Panc1 (cell line): ENCODE measurements at regions not wholly inside any gene's neighbourhood (a gene's known extent, or its start where the extent isn't known, plus 50 kb on each side); places are given as distances from the start of the nearest gene placed in this dataset.

Source experiments
- ATAC-seq: fragments of 200-7000 bp; cut with Tn5 transposase; 2 replicates; pipeline ENCODE4 v1.9.1; 2020; ENCODE audit warnings: mild to moderate bottlenecking, moderate library complexity
- BruUV-seq: library from RNA; stranded (reverse); fragments of 400-500 nt; replicated peaks from 2 replicates; lab custom pipeline; 2021; lab: Mats Ljungman, UMichigan
- CTCF ChIA-PET: fragments of 300-600 bp; sonication (Branson Sonifier 250); formaldehyde crosslinking; loops from one replicate; lab custom pipeline; 2022; ENCODE audit warnings: antibody characterized with exemption; lab: Charles Lee
- POLR2A ChIA-PET: fragments of 300-600 bp; sonication (Branson Sonifier 250); formaldehyde crosslinking; loops from one replicate; lab custom pipeline; 2022; ENCODE audit warnings: antibody characterized with exemption; lab: Charles Lee
- DNase-seq: peaks from one replicate; pipeline ENCODE4 v3.0.0-alpha.2; 2010; ENCODE audit warnings: low read depth, low spot score
- H3K27ac ChIP-seq: 2 replicates; pipeline ENCODE4 v1.5.1; 2011; ENCODE audit warnings: mild to moderate bottlenecking, low read length, inconsistent platforms
- H3K27me3 ChIP-seq: fragments of 200-500 bp; sonication (Bioruptor generic); 2 replicates; pipeline ENCODE4 v1.6.0; 2014; ENCODE audit warnings: low read length, inconsistent platforms; ENCODE audit not compliant: control insufficient read depth, insufficient read depth
- H3K36me3 ChIP-seq: fragments of 200-500 bp; sonication (Bioruptor generic); 2 replicates; pipeline ENCODE4 v1.5.1; 2014; ENCODE audit warnings: inconsistent platforms, mild to moderate bottlenecking, low read length, moderate library complexity; ENCODE audit not compliant: control insufficient read depth, insufficient read depth
- H3K4me1 ChIP-seq: 2 replicates; pipeline ENCODE4 v1.5.1; 2011; ENCODE audit warnings: inconsistent platforms, mild to moderate bottlenecking, low read length, moderate library complexity; ENCODE audit not compliant: control insufficient read depth, insufficient read depth
- H3K4me3 ChIP-seq, 2 experiments: 2 replicates each; pipeline ENCODE4 v1.5.1; 2011 to 2012; ENCODE audit warnings: low read depth in 2 of 2, low read length in 2 of 2, mild to moderate bottlenecking in 2 of 2, inconsistent platforms in 1 of 2, moderate library complexity in 1 of 2
- H3K9me3 ChIP-seq: fragments of 200-500 bp; sonication (Bioruptor generic); 2 replicates; pipeline ENCODE4 v1.5.1; 2014; ENCODE audit warnings: low read depth, mild to moderate bottlenecking, inconsistent platforms, low read length, moderate library complexity; ENCODE audit not compliant: control insufficient read depth, insufficient read depth
- CTCF ChIP-seq: fragments of 450-650 bp; IDR thresholded peaks from 2 replicates; pipeline ENCODE4 v1.5.1; 2017; ENCODE audit warnings: mild to moderate bottlenecking
- POLR2AphosphoS5 ChIP-seq: IDR thresholded peaks from 2 replicates; pipeline ENCODE4 v1.6.1; 2012; ENCODE audit warnings: mild to moderate bottlenecking, low read depth, low read length, moderate library complexity
- REST ChIP-seq, 2 experiments: IDR thresholded peaks; 2 replicates each; pipeline ENCODE4 v1.6.1; 2011 to 2012; ENCODE audit warnings: low read depth in 2 of 2, control low read depth in 1 of 2, low read length in 1 of 2, mild to moderate bottlenecking in 1 of 2, moderate library complexity in 1 of 2; ENCODE audit not compliant: insufficient read depth in 1 of 2
- SIN3A ChIP-seq: IDR thresholded peaks from 2 replicates; pipeline ENCODE4 v1.6.1; 2012; ENCODE audit warnings: low read depth, mild to moderate bottlenecking, low read length, moderate library complexity, borderline replicate concordance; ENCODE audit not compliant: insufficient read depth
- TCF7L2 ChIP-seq: IDR thresholded peaks from 2 replicates; pipeline ENCODE4 v1.6.1; 2011; ENCODE audit warnings: mild to moderate bottlenecking, low read depth, low read length, inconsistent platforms
- in situ Hi-C: cut with HindIII; loops from 2 replicates; pipeline ENCODE4 v1.10.0; 2016; ENCODE audit warnings: low sequenced_read_pairs, low pct_unique_long_range_greater_than_20kb
- intact Hi-C: fragments of 100-400 bp; cut with micrococcal nuclease; formaldehyde crosslinking; loops from one replicate; pipeline ENCODE4 v1.10.0; 2022; ENCODE audit not compliant: unreplicated experiment

- Histone ChIP-seq H3K4me3 (no peak overlapping the region), H3K4me1 (no peaks in the 10 kb centered on the region), H3K9me3 (no peaks in the 10 kb centered on the region), H3K27me3 (no peaks in the 10 kb centered on the region), H3K36me3 (no peaks in the 10 kb centered on the region), H3K27ac (no peak overlapping the region)
- TF ChIP-seq TCF7L2 (no peak), REST (IDR thresholded peaks at IDR 0.05; ENCODE audit: insufficient read depth in 1 of 2, low read depth in 2 of 2, low read length in 1 of 2) (no peak), POLR2AphosphoS5 (no peak), SIN3A (no peak), CTCF (no peak)
- POLR2A ChIA-PET, result no interaction called here
- CTCF ChIA-PET, result no interaction called here
- in situ Hi-C loops, result no loop called here
- intact Hi-C loops, result no loop called here
- BruUV-seq, result no TSS peak
- no peak for DNase-seq
- ATAC-seq, result no peak
Measured at GRCh38 chr9:17862101-17862500, 283.2 kb downstream of the SH3GL2 start.

DNA sequence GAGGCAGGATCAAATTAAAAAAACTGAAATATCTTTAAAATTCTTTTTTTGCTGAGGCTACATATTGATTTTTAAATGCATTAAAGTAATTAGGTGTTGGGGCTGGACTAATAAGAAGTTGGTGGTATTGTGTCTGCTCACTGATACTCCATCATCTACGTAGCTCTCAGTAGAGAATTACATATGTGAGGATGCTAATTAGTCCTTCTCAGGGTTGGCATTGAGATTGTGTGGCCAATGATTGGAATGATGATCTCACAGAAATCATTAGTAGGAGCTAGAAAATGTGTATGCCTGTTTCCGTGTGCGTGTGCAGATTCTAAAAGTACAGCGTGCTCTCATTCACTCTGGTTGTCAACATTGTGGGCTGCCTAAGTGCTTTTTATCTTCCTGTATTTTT is 283.8 kb downstream of the SH3GL2 start:
- no peak overlapping the region for H3K4me3 ChIP-seq
- ATAC-seq, result no peak
- intact Hi-C loops, result no loop called here

More for the DNA sequence above, 283.8 kb downstream of the SH3GL2 start:
- H3K36me3 ChIP-seq, result no peaks in the 10 kb centered on the region
- CTCF ChIA-PET, result no interaction called here
- no peak overlapping the region for H3K27ac ChIP-seq
- H3K27me3 ChIP-seq, result no peaks in the 10 kb centered on the region
- DNase-seq, result no peak
- in situ Hi-C loops, result no loop called here
- no peaks in the 10 kb centered on the region for H3K4me1 ChIP-seq
- POLR2A ChIA-PET, result no interaction called here
- H3K9me3 ChIP-seq, result no peaks in the 10 kb centered on the region
- TF ChIP-seq SIN3A (no peak), REST (IDR thresholded peaks at IDR 0.05; ENCODE audit: insufficient read depth in 1 of 2, low read depth in 2 of 2, low read length in 1 of 2) (no peak), POLR2AphosphoS5 (no peak), TCF7L2 (no peak), CTCF (no peak)
- BruUV-seq, result no TSS peak
